ENCODE measurements at regions not wholly inside any gene's neighbourhood (a gene's known extent, or its start where the extent isn't known, plus 50 kb on each side); places are given as distances from the start of the nearest gene placed in this dataset.

GRCh38 chr17:65418622-65419021 lies 142.8 kb downstream of the AXIN2 start:
- ChIA-PET POLR2A (no interaction called here), CTCF (no interaction called here)
- no peak for TF ChIP-seq TARDBP (IDR thresholded peaks at IDR 0.05)
- TF ChIP-seq FOXK2 (IDR thresholded peaks at IDR 0.05) = no peak
- no peak for TF ChIP-seq ZNF384 (IDR thresholded peaks at IDR 0.05)
- DNase-seq (ENCODE audit: extremely low spot score) = no peak

GRCh38 chr17:65417406-65418221 lies 143.8 kb downstream of the AXIN2 start:
- no peak for DNase-seq (ENCODE audit: extremely low spot score)
- TF ChIP-seq SP1 (IDR thresholded peaks at IDR 0.05) (no peak), NFRKB (IDR thresholded peaks at IDR 0.05) (no peak), SUZ12 (IDR thresholded peaks at IDR 0.05) (no peak), LEF1 (IDR thresholded peaks at IDR 0.05; ENCODE audit: borderline replicate concordance) (no peak), FOXK2 (IDR thresholded peaks at IDR 0.05) (no peak)
- ChIA-PET POLR2A (no interaction called here), CTCF (no interaction called here)

DNA sequence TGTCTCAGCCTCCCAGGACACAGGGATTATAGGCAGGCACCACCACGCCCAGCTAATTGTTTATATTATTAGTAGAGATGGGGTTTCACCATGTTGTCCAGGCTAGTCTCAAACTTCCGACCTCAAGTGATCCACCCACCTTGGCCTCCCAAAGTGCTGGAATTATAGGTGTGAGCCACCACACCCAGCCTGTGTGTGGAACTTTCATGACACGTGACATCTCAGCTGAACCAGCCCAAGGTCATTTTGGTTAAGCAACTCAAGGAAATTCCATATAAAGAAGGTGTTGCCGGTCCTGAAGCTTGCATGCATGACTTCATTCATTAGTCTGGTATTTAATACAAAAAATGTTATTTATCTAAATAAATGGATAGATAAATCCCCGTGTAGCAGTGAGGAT lies 145.5 kb downstream of the AXIN2 start:
- TF ChIP-seq ZNF384 (IDR thresholded peaks at IDR 0.05) (no peak), BHLHE40 (IDR thresholded peaks at IDR 0.05; ENCODE audit: borderline replicate concordance) (no peak), FOXM1 (IDR thresholded peaks at IDR 0.05; ENCODE audit: borderline replicate concordance) (no peak), ELF4 (IDR thresholded peaks at IDR 0.05) (no peak), HDGF (IDR thresholded peaks at IDR 0.05; ENCODE audit: borderline replicate concordance) (no peak)
- TF ChIP-seq, protein P1, sequence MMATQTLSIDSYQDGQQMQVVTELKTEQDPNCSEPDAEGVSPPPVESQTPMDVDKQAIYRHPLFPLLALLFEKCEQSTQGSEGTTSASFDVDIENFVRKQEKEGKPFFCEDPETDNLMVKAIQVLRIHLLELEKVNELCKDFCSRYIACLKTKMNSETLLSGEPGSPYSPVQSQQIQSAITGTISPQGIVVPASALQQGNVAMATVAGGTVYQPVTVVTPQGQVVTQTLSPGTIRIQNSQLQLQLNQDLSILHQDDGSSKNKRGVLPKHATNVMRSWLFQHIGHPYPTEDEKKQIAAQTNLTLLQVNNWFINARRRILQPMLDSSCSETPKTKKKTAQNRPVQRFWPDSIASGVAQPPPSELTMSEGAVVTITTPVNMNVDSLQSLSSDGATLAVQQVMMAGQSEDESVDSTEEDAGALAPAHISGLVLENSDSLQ (IDR thresholded peaks at IDR 0.05) = no peak
- ChIA-PET POLR2A (no interaction called here), CTCF (no interaction called here)
- DNase-seq (ENCODE audit: extremely low spot score) = no peak

- ChIA-PET CTCF (no interaction called here), POLR2A (no interaction called here)
- DNase-seq (ENCODE audit: extremely low spot score) = no peak
- TF ChIP-seq ELF4 (IDR thresholded peaks at IDR 0.05) = no peak
- no peak for TF ChIP-seq L3MBTL2 (conservative IDR thresholded peaks at IDR 0.05)
- TF ChIP-seq HDGF (IDR thresholded peaks at IDR 0.05; ENCODE audit: borderline replicate concordance) = no peak
- TF ChIP-seq BHLHE40 (IDR thresholded peaks at IDR 0.05; ENCODE audit: borderline replicate concordance) = no peak
- TF ChIP-seq FOXM1 (IDR thresholded peaks at IDR 0.05; ENCODE audit: borderline replicate concordance) = no peak
- TF ChIP-seq ARNT (IDR thresholded peaks at IDR 0.05) = no peak
- no peak for TF ChIP-seq ZNF384 (IDR thresholded peaks at IDR 0.05)
- no peak for TF ChIP-seq LEF1 (IDR thresholded peaks at IDR 0.05; ENCODE audit: borderline replicate concordance)
- TF ChIP-seq, protein P1 (IDR thresholded peaks at IDR 0.05) = no peak
- TF ChIP-seq SUZ12 (IDR thresholded peaks at IDR 0.05) = no peak
- no peak for TF ChIP-seq SP1 (IDR thresholded peaks at IDR 0.05)
- no peak for TF ChIP-seq CTBP1 (IDR thresholded peaks at IDR 0.05; ENCODE audit: borderline replicate concordance)
- no peak for TF ChIP-seq TARDBP (IDR thresholded peaks at IDR 0.05)
- TF ChIP-seq NFRKB (IDR thresholded peaks at IDR 0.05) = no peak
Observed at GRCh38 chr17:65413390-65413789, 148.1 kb downstream of the AXIN2 start.

DNA sequence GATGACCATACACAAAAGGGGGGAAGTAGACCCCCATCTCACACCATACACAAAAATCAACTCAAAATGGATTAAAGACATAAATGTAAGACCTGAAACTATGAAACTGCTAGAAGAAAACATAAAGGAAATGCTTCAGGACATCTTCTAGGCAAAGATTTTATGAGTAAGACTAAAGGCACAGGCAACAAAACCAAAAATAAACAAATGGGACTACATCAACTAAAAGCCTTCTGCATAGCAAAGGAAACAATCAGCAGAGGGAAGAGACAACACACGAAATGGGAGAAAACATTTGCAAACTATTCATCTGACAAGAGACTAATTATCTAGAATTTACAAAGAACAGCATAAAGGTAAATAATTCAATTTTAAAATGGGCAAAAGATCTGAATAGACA lies 152.1 kb downstream of the AXIN2 start:
- ChIA-PET CTCF (no interaction called here), POLR2A (no interaction called here)
- TF ChIP-seq BHLHE40 (IDR thresholded peaks at IDR 0.05; ENCODE audit: borderline replicate concordance) = no peak
- TF ChIP-seq HDGF (IDR thresholded peaks at IDR 0.05; ENCODE audit: borderline replicate concordance) = no peak
- no peak for DNase-seq (ENCODE audit: extremely low spot score)

GRCh38 chr17:65408050-65408449 lies 153.4 kb downstream of the AXIN2 start:
- POLR2A ChIA-PET = no interaction called here

DNA sequence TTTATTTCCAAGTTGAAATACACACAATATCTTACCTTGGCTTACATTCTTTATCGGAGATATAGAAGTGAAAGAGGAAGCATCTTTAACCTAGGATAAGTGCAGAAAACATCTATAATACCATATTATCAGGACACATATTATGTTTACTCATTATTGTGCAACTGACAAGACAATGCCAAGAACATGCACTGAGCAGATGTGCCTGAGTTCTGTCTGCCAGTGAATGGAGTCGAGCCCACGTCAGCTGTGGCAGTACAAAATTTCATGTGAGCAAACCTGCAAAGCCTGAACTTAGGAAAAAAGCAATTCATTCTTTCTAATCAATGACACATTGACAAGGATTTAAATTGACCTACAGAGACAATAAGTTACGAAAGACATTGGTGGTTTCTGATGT lies 154.4 kb downstream of the AXIN2 start:
- POLR2A ChIA-PET = no interaction called here

More at GRCh38 chr17:65408050-65408449, 153.4 kb downstream of the AXIN2 start:
- no peak for DNase-seq (ENCODE audit: extremely low spot score)
- no peak for TF ChIP-seq L3MBTL2 (conservative IDR thresholded peaks at IDR 0.05)
- no peak for TF ChIP-seq FOXM1 (IDR thresholded peaks at IDR 0.05; ENCODE audit: borderline replicate concordance)
- no peak for TF ChIP-seq NFRKB (IDR thresholded peaks at IDR 0.05)
- no peak for TF ChIP-seq SP1 (IDR thresholded peaks at IDR 0.05)
- TF ChIP-seq LEF1 (IDR thresholded peaks at IDR 0.05; ENCODE audit: borderline replicate concordance) = no peak
- TF ChIP-seq ARNT (IDR thresholded peaks at IDR 0.05) = no peak
- TF ChIP-seq, protein P1 (IDR thresholded peaks at IDR 0.05) = no peak
- TF ChIP-seq ELF4 (IDR thresholded peaks at IDR 0.05) = no peak
- TF ChIP-seq HDGF (IDR thresholded peaks at IDR 0.05; ENCODE audit: borderline replicate concordance) = no peak
- CTCF ChIA-PET = no interaction called here

More for the DNA sequence above, 154.4 kb downstream of the AXIN2 start:
- DNase-seq (ENCODE audit: extremely low spot score) = no peak
- CTCF ChIA-PET = interaction anchor here (0.7 kb wide), 1 partner anchor 209 kb away, joined by 10 read pairs; no protein-coding TSS in a partner anchor
- TF ChIP-seq, protein P1 (IDR thresholded peaks at IDR 0.05) = no peak
- TF ChIP-seq L3MBTL2 (conservative IDR thresholded peaks at IDR 0.05) (no peak), SP1 (IDR thresholded peaks at IDR 0.05) (no peak), BHLHE40 (IDR thresholded peaks at IDR 0.05; ENCODE audit: borderline replicate concordance) (no peak), TARDBP (IDR thresholded peaks at IDR 0.05) (no peak), FOXA1 (IDR thresholded peaks at IDR 0.05) (no peak), ZNF384 (IDR thresholded peaks at IDR 0.05) (no peak), SUZ12 (IDR thresholded peaks at IDR 0.05) (no peak), FOXM1 (IDR thresholded peaks at IDR 0.05; ENCODE audit: borderline replicate concordance) (no peak), ARNT (IDR thresholded peaks at IDR 0.05) (no peak), LEF1 (IDR thresholded peaks at IDR 0.05; ENCODE audit: borderline replicate concordance) (no peak), CTBP1 (IDR thresholded peaks at IDR 0.05; ENCODE audit: borderline replicate concordance) (no peak), HDGF (IDR thresholded peaks at IDR 0.05; ENCODE audit: borderline replicate concordance) (no peak), ELF4 (IDR thresholded peaks at IDR 0.05) (no peak), NFRKB (IDR thresholded peaks at IDR 0.05) (no peak), FOXK2 (IDR thresholded peaks at IDR 0.05) (no peak)

Data from HEK293T (cell line).